Fibroblast of villous mesenchyme (primary cell): ENCODE measurements at regions not wholly inside any gene's neighbourhood (a gene's known extent, or its start where the extent isn't known, plus 50 kb on each side); places are given as distances from the start of the nearest gene placed in this dataset.
"Not testable (repeated sequence)": the region's sequence is repeated elsewhere in the genome, so short reads cannot be mapped to it uniquely, and the experiment has no call there.

ENCODE experiments used
- DNase-seq: peaks from one replicate; pipeline ENCODE4 v3.0.0-alpha.2; 2010; ENCODE audit warnings: low read depth
- H3K4me3 ChIP-seq: 2 replicates; pipeline ENCODE4 v1.5.1; 2011; ENCODE audit warnings: low read depth, mild to moderate bottlenecking, low read length
- CTCF ChIP-seq: IDR thresholded peaks from 2 replicates; pipeline ENCODE4 v1.5.1; 2012; ENCODE audit warnings: low read depth, mild to moderate bottlenecking, low read length; ENCODE audit not compliant: insufficient read depth

GRCh38 chr4:123233136-123233768, 163.3 kb upstream of the SPRY1 start:
- no peak for DNase-seq
- no peak overlapping the region for H3K4me3 ChIP-seq
- no peak for TF ChIP-seq CTCF

- no peak for TF ChIP-seq CTCF
- no peak overlapping the region for H3K4me3 ChIP-seq
- no peak for DNase-seq
These were observed 161.6 kb upstream of the SPRY1 start for GRCh38 chr4:123234955-123235354.

DNA sequence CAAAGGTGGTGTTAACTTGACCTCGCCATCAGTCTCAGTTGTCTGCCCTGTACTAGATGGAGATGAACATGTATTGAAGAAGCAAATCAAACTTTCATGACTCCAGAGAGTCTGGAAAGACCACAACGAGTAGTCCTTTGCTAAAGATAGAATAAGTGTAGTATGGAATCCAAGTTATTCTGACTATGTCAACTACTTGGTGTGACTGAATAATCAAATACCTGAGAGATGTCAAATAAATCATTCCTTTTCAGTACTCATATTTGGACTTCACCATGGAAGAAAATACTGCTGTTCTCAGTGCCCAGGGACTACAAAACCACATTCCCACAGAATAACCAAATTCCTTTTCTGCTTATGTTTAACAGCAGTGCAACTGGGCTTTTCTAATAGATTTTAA, 161.2 kb upstream of the SPRY1 start:
- no peak overlapping the region for H3K4me3 ChIP-seq
- DNase-seq: no peak
- TF ChIP-seq CTCF: no peak

DNA sequence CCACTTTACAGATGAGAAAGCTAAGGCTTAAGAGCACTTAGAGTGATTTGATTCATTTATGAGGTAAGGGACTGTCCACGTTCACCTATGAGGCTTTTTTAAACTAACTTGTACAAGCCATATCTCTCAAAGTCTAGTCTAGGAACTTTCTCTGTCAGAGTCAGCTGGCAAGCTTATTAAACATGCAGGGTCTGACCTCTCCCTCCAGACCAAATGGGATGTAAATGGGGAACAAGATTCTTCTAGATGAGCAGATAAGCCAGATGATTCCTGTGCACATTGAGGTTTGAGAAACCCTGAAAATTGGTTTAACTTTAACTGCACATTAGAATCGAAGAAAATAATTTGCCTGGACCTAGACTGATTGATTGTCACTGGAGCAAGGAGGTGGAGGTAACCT, 160.0 kb upstream of the SPRY1 start:
- no peak for TF ChIP-seq CTCF
- peak; percentile 74 for DNase-seq
- H3K4me3 ChIP-seq: no peak overlapping the region

GRCh38 chr4:123240286-123240685, 156.3 kb upstream of the SPRY1 start:
- H3K4me3 ChIP-seq, DNase-seq: not testable (repeated sequence)

DNA sequence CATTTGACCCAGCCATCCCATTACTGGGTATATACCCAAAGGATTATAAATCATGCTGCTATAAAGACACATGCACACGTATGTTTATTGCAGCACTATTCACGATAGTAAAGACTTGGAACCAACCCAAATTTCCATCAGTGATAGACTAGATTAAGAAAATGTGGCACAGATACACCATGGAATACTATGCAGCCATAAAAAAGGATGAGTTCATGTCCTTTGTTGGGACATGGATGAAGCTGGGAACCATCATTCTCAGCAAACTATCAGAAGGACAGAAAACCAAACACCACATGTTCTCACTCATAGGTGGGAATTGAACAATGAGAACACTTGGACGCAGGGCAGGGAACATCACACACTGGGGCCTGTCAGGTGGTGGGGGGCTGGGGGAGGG, 153.4 kb upstream of the SPRY1 start:
- not testable (repeated sequence) for DNase-seq, H3K4me3 ChIP-seq

GRCh38 chr4:123244137-123244536, 152.5 kb upstream of the SPRY1 start:
- H3K4me3 ChIP-seq: no peak overlapping the region
- peak; percentile 44 for DNase-seq
- no peak for TF ChIP-seq CTCF

- no peak for DNase-seq
- TF ChIP-seq CTCF: no peak
These were observed 150.5 kb upstream of the SPRY1 start for GRCh38 chr4:123246085-123246484.

More at GRCh38 chr4:123246085-123246484, 150.5 kb upstream of the SPRY1 start:
- no peak overlapping the region for H3K4me3 ChIP-seq
